ENCODE measurements at regions not wholly inside any gene's neighbourhood (a gene's known extent, or its start where the extent isn't known, plus 50 kb on each side); places are given as distances from the start of the nearest gene placed in this dataset.

GRCh38 chr5:143695941-143696340, 116.0 kb upstream of the HMHB1 start:
- Mint-ChIP-seq H3K27me3 (ENCODE audit: low read depth) (no peaks in the 10 kb centered on the region), H3K9me3 (ENCODE audit: low read depth) (no peaks in the 10 kb centered on the region), H3K4me3 (ENCODE audit: unreplicated experiment) (no peak overlapping the region), H3K4me1 (ENCODE audit: low read depth) (peaks cover 21% of the 10 kb centered on the region), H3K36me3 (ENCODE audit: low read depth) (no peaks in the 10 kb centered on the region), H3K27ac (ENCODE audit: unreplicated experiment) (no peak overlapping the region)
- TF ChIP-seq CTCF (IDR thresholded peaks at IDR 0.05), result no peak
- DNase-seq (ENCODE audit: low spot score), result no peak

DNA sequence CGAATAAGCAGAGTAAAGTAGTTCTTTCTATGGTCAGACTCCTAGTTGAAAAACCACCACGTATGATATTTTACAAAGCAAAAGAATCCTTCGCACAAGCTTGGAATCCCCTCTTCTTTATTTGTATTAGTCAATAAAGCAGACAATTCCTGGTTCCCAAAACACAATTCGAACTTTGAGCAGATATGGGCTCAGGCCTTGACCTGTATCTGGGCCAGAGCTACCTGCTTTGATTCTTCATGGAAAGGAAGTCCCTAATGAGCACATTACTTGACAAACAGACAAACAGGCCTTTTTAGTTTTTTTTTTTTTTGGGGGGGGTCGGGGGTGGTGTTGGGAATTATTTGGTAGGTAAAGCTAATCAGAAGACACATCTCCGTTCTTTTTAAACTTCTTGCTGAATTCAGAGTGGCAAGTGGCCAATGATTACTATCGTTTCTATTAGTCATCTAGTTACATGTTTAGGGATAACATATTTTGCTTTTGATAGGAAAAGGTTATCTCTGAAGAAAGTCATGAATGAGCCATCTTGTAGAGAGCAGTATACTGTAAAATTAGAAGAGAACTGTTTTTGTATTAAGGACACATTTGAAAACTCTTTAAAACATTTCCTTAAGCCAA, 116.6 kb upstream of the HMHB1 start:
- no peak for TF ChIP-seq CTCF (IDR thresholded peaks at IDR 0.05)
- Mint-ChIP-seq H3K27ac (ENCODE audit: unreplicated experiment) (no peak overlapping the region), H3K27me3 (ENCODE audit: low read depth) (no peaks in the 10 kb centered on the region), H3K36me3 (ENCODE audit: low read depth) (peaks cover 3% of the 10 kb centered on the region), H3K9me3 (ENCODE audit: low read depth) (peaks cover 4% of the 10 kb centered on the region), H3K4me1 (ENCODE audit: low read depth) (peaks cover 21% of the 10 kb centered on the region), H3K4me3 (ENCODE audit: unreplicated experiment) (no peak overlapping the region)
- no peak for DNase-seq (ENCODE audit: low spot score)

DNA sequence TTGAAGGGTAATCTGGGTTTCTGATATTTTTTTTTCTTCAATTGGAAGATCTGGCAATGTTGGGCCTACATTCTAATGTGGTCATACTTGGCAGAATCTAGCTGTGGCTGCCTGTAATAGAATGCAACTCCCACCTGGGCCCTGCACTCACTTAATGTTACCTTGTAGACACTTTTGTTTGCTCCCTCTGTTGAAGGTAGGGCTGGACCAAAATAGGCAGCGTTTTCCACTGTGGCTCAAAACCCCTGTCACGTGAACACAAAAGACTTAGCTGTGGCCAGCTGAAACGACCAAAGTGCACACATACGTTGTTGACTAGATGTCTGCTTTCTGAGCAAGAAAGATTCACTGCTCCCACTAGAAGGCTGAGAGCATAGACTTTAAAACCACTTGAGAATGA, 117.6 kb upstream of the HMHB1 start:
- H3K4me3 Mint-ChIP-seq (ENCODE audit: unreplicated experiment), result no peak overlapping the region
- peaks cover 13% of the 10 kb centered on the region for H3K9me3 Mint-ChIP-seq (ENCODE audit: low read depth)
- H3K4me1 Mint-ChIP-seq (ENCODE audit: low read depth), result peaks cover 21% of the 10 kb centered on the region
- no peak overlapping the region for H3K27ac Mint-ChIP-seq (ENCODE audit: unreplicated experiment)
- H3K27me3 Mint-ChIP-seq (ENCODE audit: low read depth), result no peaks in the 10 kb centered on the region
- DNase-seq (ENCODE audit: low spot score), result no peak
- TF ChIP-seq CTCF (IDR thresholded peaks at IDR 0.05), result no peak
- peaks cover 6% of the 10 kb centered on the region for H3K36me3 Mint-ChIP-seq (ENCODE audit: low read depth)

DNA sequence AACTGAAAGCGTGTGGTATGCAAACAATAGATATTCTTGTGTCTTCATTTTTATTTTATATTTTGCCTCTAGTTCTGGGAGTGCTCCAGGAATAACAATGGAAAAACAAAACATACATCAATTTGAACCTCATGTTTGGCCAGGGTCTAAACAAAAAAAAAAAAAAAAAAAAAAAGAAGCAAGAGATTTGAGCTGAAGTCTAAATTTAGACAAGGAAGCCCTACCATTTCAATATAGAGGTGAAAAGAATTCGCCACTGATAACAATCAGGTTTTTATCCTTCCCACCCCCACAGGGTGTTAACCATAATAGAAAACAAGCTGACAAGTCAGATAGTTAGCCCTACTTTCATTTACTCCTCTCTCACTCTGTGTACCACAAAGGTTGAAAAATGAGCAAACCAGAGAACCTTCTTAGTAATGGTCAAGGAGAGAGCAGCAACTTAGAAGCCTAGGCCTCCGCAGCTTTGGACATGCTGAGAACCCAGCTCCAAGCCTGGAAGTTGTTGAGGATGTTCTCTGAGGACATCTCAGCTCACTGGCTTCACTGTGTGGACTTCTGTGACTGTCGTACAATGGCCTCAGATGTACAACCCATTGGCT, 118.2 kb upstream of the HMHB1 start:
- Mint-ChIP-seq H3K9me3 (ENCODE audit: low read depth) (peaks cover 15% of the 10 kb centered on the region), H3K27ac (ENCODE audit: unreplicated experiment) (no peak overlapping the region), H3K27me3 (ENCODE audit: low read depth) (no peaks in the 10 kb centered on the region), H3K36me3 (ENCODE audit: low read depth) (peaks cover 6% of the 10 kb centered on the region), H3K4me1 (ENCODE audit: low read depth) (peaks cover 19% of the 10 kb centered on the region), H3K4me3 (ENCODE audit: unreplicated experiment) (no peak overlapping the region)
- no peak for DNase-seq (ENCODE audit: low spot score)
- no peak for TF ChIP-seq CTCF (IDR thresholded peaks at IDR 0.05)

- no peak for TF ChIP-seq CTCF (IDR thresholded peaks at IDR 0.05)
- Mint-ChIP-seq H3K27ac (ENCODE audit: unreplicated experiment) (no peak overlapping the region), H3K4me1 (ENCODE audit: low read depth) (peaks cover 19% of the 10 kb centered on the region), H3K36me3 (ENCODE audit: low read depth) (peaks cover 6% of the 10 kb centered on the region), H3K9me3 (ENCODE audit: low read depth) (peaks cover 15% of the 10 kb centered on the region), H3K27me3 (ENCODE audit: low read depth) (no peaks in the 10 kb centered on the region), H3K4me3 (ENCODE audit: unreplicated experiment) (no peak overlapping the region)
- no peak for DNase-seq (ENCODE audit: low spot score)
These were observed 119.6 kb upstream of the HMHB1 start for GRCh38 chr5:143692342-143692741.

Data from chondrocyte (in vitro differentiated cells).